SU-DHL-6 (cell line): ENCODE measurements at regions not wholly inside any gene's neighbourhood (a gene's known extent, or its start where the extent isn't known, plus 50 kb on each side); places are given as distances from the start of the nearest gene placed in this dataset.

Source experiments
- H2AFZ ChIP-seq: fragments of 200-600 bp; sonication (generic); 2 replicates; pipeline ENCODE4 v1.6.1; 2014; ENCODE audit warnings: low read depth, mild to moderate bottlenecking, moderate library complexity, mixed read lengths, antibody characterized with exemption, low read length; ENCODE audit not compliant: severe bottlenecking
- H3F3A ChIP-seq: fragments of 200-600 bp; shearing (Covaris generic); 2 replicates; pipeline ENCODE4 v1.6.0; 2016; ENCODE audit warnings: antibody characterized with exemption, mild to moderate bottlenecking; ENCODE audit not compliant: insufficient read depth
- H3K27ac ChIP-seq: fragments of 200-600 bp; sonication (generic); 2 replicates; pipeline ENCODE4 v1.5.1; 2016; ENCODE audit warnings: low read depth, mild to moderate bottlenecking, low read length, moderate library complexity, mixed read lengths
- H3K27me3 ChIP-seq: fragments of 200-600 bp; sonication (generic), shearing (Covaris generic); 2 replicates; pipeline ENCODE4 v1.6.0; 2014; ENCODE audit warnings: mild to moderate bottlenecking, low read length
- H3K36me3 ChIP-seq: fragments of 200-600 bp; sonication (generic); 2 replicates; pipeline ENCODE4 v1.6.1; 2014; ENCODE audit warnings: mild to moderate bottlenecking, low read length, mixed read lengths
- H3K4me2 ChIP-seq: fragments of 300-600, 200-600 bp; shearing (Covaris generic), sonication (generic); 2 replicates; pipeline ENCODE4 v1.6.0; 2014; ENCODE audit warnings: low read length, low read depth, mild to moderate bottlenecking; ENCODE audit not compliant: poor library complexity, severe bottlenecking
- H3K4me3 ChIP-seq: fragments of 200-600 bp; sonication (generic); 2 replicates; pipeline ENCODE4 v1.5.1; 2014; ENCODE audit warnings: antibody characterized with exemption, low read length, mild to moderate bottlenecking, mixed read lengths; ENCODE audit not compliant: insufficient read depth, poor library complexity, severe bottlenecking
- H3K79me2 ChIP-seq: fragments of 200-600 bp; sonication (generic); 2 replicates; pipeline ENCODE4 v1.6.1; 2014; ENCODE audit warnings: mild to moderate bottlenecking, low read length, moderate library complexity; ENCODE audit not compliant: insufficient read depth
- H3K9ac ChIP-seq: fragments of 200-600 bp; sonication (generic); 2 replicates; pipeline ENCODE4 v1.7.0; 2014; ENCODE audit warnings: mild to moderate bottlenecking, low read length
- H3K9me2 ChIP-seq: fragments of 200-600 bp; sonication (generic); replicated peaks from 2 replicates; pipeline ENCODE4 v1.6.1; 2014; ENCODE audit warnings: low read length; ENCODE audit not compliant: insufficient read depth
- H3K9me3 ChIP-seq: fragments of 200-600 bp; sonication (generic); 2 replicates; pipeline ENCODE4 v1.6.1; 2014; ENCODE audit warnings: low read length, mixed read lengths; ENCODE audit not compliant: insufficient read depth
- H4K20me1 ChIP-seq: fragments of 200-600 bp; sonication (generic); 2 replicates; pipeline ENCODE4 v1.6.1; 2014; ENCODE audit warnings: low read depth, mild to moderate bottlenecking, antibody characterized with exemption, low read length, moderate library complexity, mixed read lengths
- EZH2phosphoT487 ChIP-seq: fragments of 200-600 bp; sonication (generic), shearing (Covaris generic); conservative IDR thresholded peaks from 2 replicates; pipeline ENCODE4 v1.6.1; 2018; ENCODE audit warnings: mild to moderate bottlenecking, antibody characterized with exemption, low read length, moderate library complexity, mixed read lengths
- TF ChIP-seq, protein P1 (sequence below): fragments of 200-600 bp; sonication (generic); IDR thresholded peaks from one replicate; pipeline ENCODE4 v1.5.1; 2017; ENCODE audit warnings: antibody characterized with exemption, mild to moderate bottlenecking, low read length, moderate library complexity; ENCODE audit not compliant: insufficient read depth, poor library complexity, severe bottlenecking

DNA sequence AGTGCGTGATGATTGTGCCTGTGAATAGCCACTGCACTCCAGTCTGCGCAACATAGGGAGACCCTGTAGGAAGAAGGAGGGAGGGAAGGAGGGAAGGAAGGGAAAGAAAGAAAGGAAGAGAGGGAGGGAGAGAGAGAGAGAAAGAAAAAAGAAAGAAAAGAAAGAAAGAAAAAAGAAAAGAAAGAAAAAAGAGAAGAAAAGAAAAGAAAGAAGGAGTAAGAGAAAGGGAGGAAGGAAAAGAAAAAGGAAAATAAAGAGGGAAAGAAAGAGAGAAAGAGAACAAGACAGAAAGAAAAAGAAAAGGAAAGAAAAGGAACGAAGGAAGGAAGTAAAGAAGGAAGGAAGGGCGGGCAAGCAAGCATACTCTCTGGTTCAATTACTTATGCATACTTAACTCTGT is 112.9 kb upstream of the ANK3 start:
- TF ChIP-seq, protein P1, sequence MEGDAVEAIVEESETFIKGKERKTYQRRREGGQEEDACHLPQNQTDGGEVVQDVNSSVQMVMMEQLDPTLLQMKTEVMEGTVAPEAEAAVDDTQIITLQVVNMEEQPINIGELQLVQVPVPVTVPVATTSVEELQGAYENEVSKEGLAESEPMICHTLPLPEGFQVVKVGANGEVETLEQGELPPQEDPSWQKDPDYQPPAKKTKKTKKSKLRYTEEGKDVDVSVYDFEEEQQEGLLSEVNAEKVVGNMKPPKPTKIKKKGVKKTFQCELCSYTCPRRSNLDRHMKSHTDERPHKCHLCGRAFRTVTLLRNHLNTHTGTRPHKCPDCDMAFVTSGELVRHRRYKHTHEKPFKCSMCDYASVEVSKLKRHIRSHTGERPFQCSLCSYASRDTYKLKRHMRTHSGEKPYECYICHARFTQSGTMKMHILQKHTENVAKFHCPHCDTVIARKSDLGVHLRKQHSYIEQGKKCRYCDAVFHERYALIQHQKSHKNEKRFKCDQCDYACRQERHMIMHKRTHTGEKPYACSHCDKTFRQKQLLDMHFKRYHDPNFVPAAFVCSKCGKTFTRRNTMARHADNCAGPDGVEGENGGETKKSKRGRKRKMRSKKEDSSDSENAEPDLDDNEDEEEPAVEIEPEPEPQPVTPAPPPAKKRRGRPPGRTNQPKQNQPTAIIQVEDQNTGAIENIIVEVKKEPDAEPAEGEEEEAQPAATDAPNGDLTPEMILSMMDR, result no peak
- TF ChIP-seq EZH2phosphoT487, result no peak
- no peaks in the 10 kb centered on the region for H3K9me3 ChIP-seq
- H3F3A ChIP-seq, result no peaks in the 10 kb centered on the region
- H3K4me3 ChIP-seq, result no peak overlapping the region
- H4K20me1 ChIP-seq, result no peaks in the 10 kb centered on the region
- H3K36me3 ChIP-seq, result no peaks in the 10 kb centered on the region
- H3K9me2 ChIP-seq, result no peaks in the 10 kb centered on the region
- H2AFZ ChIP-seq, result no peak overlapping the region
- H3K27me3 ChIP-seq, result no peaks in the 10 kb centered on the region
- H3K27ac ChIP-seq, result no peak overlapping the region
- H3K79me2 ChIP-seq, result no peaks in the 10 kb centered on the region
- no peak overlapping the region for H3K9ac ChIP-seq
- no peak overlapping the region for H3K4me2 ChIP-seq

GRCh38 chr10:60498985-60499384 is 109.3 kb upstream of the ANK3 start:
- Histone ChIP-seq H4K20me1 (no peaks in the 10 kb centered on the region), H2AFZ (no peak overlapping the region), H3K27me3 (no peaks in the 10 kb centered on the region), H3F3A (no peaks in the 10 kb centered on the region), H3K4me3 (no peak overlapping the region), H3K4me2 (no peak overlapping the region), H3K36me3 (no peaks in the 10 kb centered on the region), H3K9me3 (no peaks in the 10 kb centered on the region), H3K9ac (no peak overlapping the region), H3K27ac (no peak overlapping the region), H3K79me2 (no peaks in the 10 kb centered on the region), H3K9me2 (no peaks in the 10 kb centered on the region)
- TF ChIP-seq, protein P1, result no peak

- Histone ChIP-seq H3K36me3 (no peaks in the 10 kb centered on the region), H3K79me2 (no peaks in the 10 kb centered on the region), H3F3A (no peaks in the 10 kb centered on the region), H3K27ac (no peak overlapping the region), H3K27me3 (no peaks in the 10 kb centered on the region), H3K9me3 (no peaks in the 10 kb centered on the region), H2AFZ (no peak overlapping the region), H4K20me1 (no peaks in the 10 kb centered on the region), H3K4me2 (no peak overlapping the region), H3K9me2 (no peaks in the 10 kb centered on the region), H3K4me3 (no peak overlapping the region), H3K9ac (no peak overlapping the region)
- TF ChIP-seq, protein P1, result no peak
- no peak for TF ChIP-seq EZH2phosphoT487
These were observed 107.7 kb upstream of the ANK3 start for GRCh38 chr10:60497364-60497763.

DNA sequence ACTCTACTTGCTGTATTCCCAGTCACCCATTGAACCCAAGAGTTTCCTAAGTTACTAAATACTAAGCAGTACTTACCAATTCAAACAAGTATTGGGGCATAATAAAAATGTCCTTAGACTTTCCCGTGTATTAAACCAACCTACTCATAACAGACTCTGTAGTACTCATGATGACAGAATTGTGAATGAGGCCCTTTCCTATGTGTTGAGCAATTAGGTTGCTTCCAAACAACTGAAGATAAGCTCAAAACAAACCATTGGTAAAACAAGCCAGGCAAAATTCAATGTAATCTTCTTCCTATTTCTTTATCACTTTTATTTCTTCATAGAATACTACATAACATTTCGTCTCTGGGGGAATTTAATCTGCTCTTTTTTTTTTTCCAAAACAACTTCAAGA is 106.5 kb upstream of the ANK3 start:
- Histone ChIP-seq H3K4me3 (no peak overlapping the region), H3K79me2 (no peaks in the 10 kb centered on the region), H4K20me1 (no peaks in the 10 kb centered on the region), H3K36me3 (no peaks in the 10 kb centered on the region), H3K27ac (no peak overlapping the region), H3K9me2 (no peaks in the 10 kb centered on the region), H3K9ac (no peak overlapping the region), H3F3A (no peaks in the 10 kb centered on the region), H3K4me2 (no peak overlapping the region), H2AFZ (no peak overlapping the region), H3K27me3 (no peaks in the 10 kb centered on the region), H3K9me3 (no peaks in the 10 kb centered on the region)
- TF ChIP-seq EZH2phosphoT487, result no peak
- TF ChIP-seq, protein P1, result no peak
